ENCODE measurements at regions not wholly inside any gene's neighbourhood (a gene's known extent, or its start where the extent isn't known, plus 50 kb on each side); places are given as distances from the start of the nearest gene placed in this dataset.

DNA sequence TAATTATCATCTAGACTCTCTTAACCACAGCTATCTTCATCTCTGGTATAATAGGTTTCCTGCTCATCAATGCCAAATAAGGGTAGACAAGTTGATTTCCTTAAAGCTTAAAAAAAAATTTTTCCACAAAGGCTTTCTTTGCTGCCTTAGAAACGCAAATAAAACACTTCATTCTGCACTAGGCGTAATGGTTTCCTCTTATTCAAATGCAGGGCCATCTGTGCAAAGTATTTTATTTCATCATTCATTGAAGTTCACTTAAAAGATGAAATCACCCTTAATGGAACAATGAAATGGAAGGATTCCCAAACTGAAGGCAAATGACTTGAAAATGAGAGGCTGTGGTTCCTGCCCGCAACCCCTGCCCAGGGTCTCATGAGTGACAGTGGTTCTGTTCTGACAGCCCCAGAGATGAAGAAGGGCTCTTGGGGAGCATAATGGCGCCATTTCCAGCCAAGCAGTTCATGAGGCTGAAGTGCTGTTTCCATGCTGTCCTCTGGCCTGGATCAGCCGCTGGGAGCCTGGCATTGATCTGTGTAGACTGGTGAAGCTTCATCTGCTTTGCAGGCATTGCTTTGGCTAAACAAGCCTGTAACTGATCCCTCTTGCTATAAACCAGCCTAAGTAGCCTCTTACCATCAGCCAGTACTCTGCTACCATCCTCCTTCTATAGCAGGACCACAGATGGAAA, 276.9 kb upstream of the WWC1 start:
- TF ChIP-seq, protein P1, sequence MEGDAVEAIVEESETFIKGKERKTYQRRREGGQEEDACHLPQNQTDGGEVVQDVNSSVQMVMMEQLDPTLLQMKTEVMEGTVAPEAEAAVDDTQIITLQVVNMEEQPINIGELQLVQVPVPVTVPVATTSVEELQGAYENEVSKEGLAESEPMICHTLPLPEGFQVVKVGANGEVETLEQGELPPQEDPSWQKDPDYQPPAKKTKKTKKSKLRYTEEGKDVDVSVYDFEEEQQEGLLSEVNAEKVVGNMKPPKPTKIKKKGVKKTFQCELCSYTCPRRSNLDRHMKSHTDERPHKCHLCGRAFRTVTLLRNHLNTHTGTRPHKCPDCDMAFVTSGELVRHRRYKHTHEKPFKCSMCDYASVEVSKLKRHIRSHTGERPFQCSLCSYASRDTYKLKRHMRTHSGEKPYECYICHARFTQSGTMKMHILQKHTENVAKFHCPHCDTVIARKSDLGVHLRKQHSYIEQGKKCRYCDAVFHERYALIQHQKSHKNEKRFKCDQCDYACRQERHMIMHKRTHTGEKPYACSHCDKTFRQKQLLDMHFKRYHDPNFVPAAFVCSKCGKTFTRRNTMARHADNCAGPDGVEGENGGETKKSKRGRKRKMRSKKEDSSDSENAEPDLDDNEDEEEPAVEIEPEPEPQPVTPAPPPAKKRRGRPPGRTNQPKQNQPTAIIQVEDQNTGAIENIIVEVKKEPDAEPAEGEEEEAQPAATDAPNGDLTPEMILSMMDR (IDR thresholded peaks at IDR 0.05): no peak
- no peak for TF ChIP-seq POLR2A (IDR thresholded peaks at IDR 0.05)
